WTC11 (cell line): ENCODE measurements at regions not wholly inside any gene's neighbourhood (a gene's known extent, or its start where the extent isn't known, plus 50 kb on each side); places are given as distances from the start of the nearest gene placed in this dataset.

Experiments used
- ATAC-seq: fragments of 200-7000 bp; cut with Tn5 transposase; 2 replicates; pipeline ENCODE4 v1.10.0; 2021; ENCODE audit warnings: mild to moderate bottlenecking, moderate library complexity
- CTCF ChIA-PET: fragments of 300-600 bp; sonication (Branson Sonifier 250); formaldehyde crosslinking; loops from one replicate; lab custom pipeline; 2021; ENCODE audit warnings: antibody characterized with exemption; lab: Charles Lee
- POLR2A ChIA-PET: fragments of 350-600 bp; sonication (Branson Sonifier 250); formaldehyde crosslinking; loops from one replicate; lab custom pipeline; 2021; ENCODE audit warnings: antibody characterized with exemption; lab: Charles Lee
- DNase-seq: peaks from one replicate; pipeline ENCODE4 v3.0.0; 2021; ENCODE audit warnings: low spot score
- H3K27ac Mint-ChIP-seq: 2 replicates; pipeline ENCODE4 v1.8.0; 2021; ENCODE audit warnings: mixed read lengths
- H3K27me3 Mint-ChIP-seq: 2 replicates; pipeline ENCODE4 v1.8.0; 2021; ENCODE audit warnings: low read depth, mild to moderate bottlenecking, moderate library complexity, mixed read lengths
- H3K36me3 Mint-ChIP-seq: 2 replicates; pipeline ENCODE4 v1.8.0; 2021; ENCODE audit warnings: mixed read lengths
- H3K4me1 Mint-ChIP-seq: 2 replicates; pipeline ENCODE4 v1.8.0; 2022; ENCODE audit warnings: mixed read lengths
- H3K4me3 Mint-ChIP-seq: 2 replicates; pipeline ENCODE4 v1.8.0; 2021; ENCODE audit warnings: mild to moderate bottlenecking, moderate library complexity, mixed read lengths
- H3K9me3 Mint-ChIP-seq: 2 replicates; pipeline ENCODE4 v1.8.0; 2021; ENCODE audit warnings: mixed read lengths
- ARID4B ChIP-seq: sonication (generic); formaldehyde crosslinking; IDR thresholded peaks from 2 replicates; pipeline ENCODE4 v1.8.0; 2023; ENCODE audit warnings: missing genetic modification reagents, mild to moderate bottlenecking, borderline replicate concordance
- CREB1 ChIP-seq: sonication (generic); formaldehyde crosslinking; IDR thresholded peaks from 2 replicates; pipeline ENCODE4 v1.8.0; 2023; ENCODE audit warnings: mild to moderate bottlenecking, missing genetic modification reagents
- CTCF ChIP-seq: fragments of 200-600 bp; IDR thresholded peaks from 2 replicates; pipeline ENCODE4 v1.8.0; 2022; ENCODE audit warnings: antibody characterized with exemption
- ERG ChIP-seq: fragments of 250-450 bp; sonication (Bioruptor Pico); IDR thresholded peaks from 2 replicates; pipeline ENCODE4 v1.8.0; 2021; ENCODE audit warnings: mild to moderate bottlenecking
- ETV6 ChIP-seq: sonication (generic); formaldehyde crosslinking; IDR thresholded peaks from 2 replicates; pipeline ENCODE4 v1.8.1; 2022; ENCODE audit warnings: mild to moderate bottlenecking, missing genetic modification reagents
- GTF2I ChIP-seq: fragments of 250-450 bp; sonication (Bioruptor Pico); conservative IDR thresholded peaks from 2 replicates; pipeline ENCODE4 v1.4.0; 2021; ENCODE audit warnings: mild to moderate bottlenecking
- JUN ChIP-seq: sonication (generic); formaldehyde crosslinking; IDR thresholded peaks from 2 replicates; pipeline ENCODE4 v1.8.0; 2023; ENCODE audit warnings: mild to moderate bottlenecking, missing genetic modification reagents
- KAT7 ChIP-seq: sonication (generic); formaldehyde crosslinking; IDR thresholded peaks from 2 replicates; pipeline ENCODE4 v1.8.1; 2023; ENCODE audit warnings: missing genetic modification reagents, mild to moderate bottlenecking, borderline replicate concordance
- MXD4 ChIP-seq: fragments of 250-450 bp; sonication (Bioruptor Pico); IDR thresholded peaks from 2 replicates; pipeline ENCODE4 v1.8.0; 2021; ENCODE audit warnings: mild to moderate bottlenecking, moderate library complexity, borderline replicate concordance
- MYBL2 ChIP-seq: sonication (generic); formaldehyde crosslinking; IDR thresholded peaks from 2 replicates; pipeline ENCODE4 v1.8.1; 2023; ENCODE audit warnings: mild to moderate bottlenecking, moderate library complexity, missing genetic modification reagents
- NFE2L1 ChIP-seq: sonication (generic); formaldehyde crosslinking; IDR thresholded peaks from 2 replicates; pipeline ENCODE4 v1.8.1; 2023; ENCODE audit warnings: missing genetic modification reagents
- PRDM15 ChIP-seq: sonication (generic); formaldehyde crosslinking; IDR thresholded peaks from 2 replicates; pipeline ENCODE4 v1.8.0; 2022; ENCODE audit warnings: missing genetic modification reagents
- PREB ChIP-seq: sonication (generic); formaldehyde crosslinking; IDR thresholded peaks from 2 replicates; pipeline ENCODE4 v1.8.1; 2022; ENCODE audit warnings: mild to moderate bottlenecking, missing genetic modification reagents, moderate library complexity, borderline replicate concordance
- ZNF416 ChIP-seq: fragments of 250-450 bp; sonication (Bioruptor Pico); IDR thresholded peaks from 2 replicates; pipeline ENCODE4 v1.9.0; 2021; ENCODE audit warnings: mild to moderate bottlenecking, inconsistent platforms
- ZNF512 ChIP-seq: sonication (generic); formaldehyde crosslinking; IDR thresholded peaks from 2 replicates; pipeline ENCODE4 v1.8.1; 2022; ENCODE audit warnings: missing genetic modification reagents, borderline replicate concordance
- ZSCAN18 ChIP-seq: fragments of 250-450 bp; sonication (Bioruptor Pico); IDR thresholded peaks from 2 replicates; pipeline ENCODE4 v2.1.2; 2022; ENCODE audit warnings: mild to moderate bottlenecking, moderate library complexity

- TF ChIP-seq PRDM15 (CRISPR knock-in tag) (no peak), PREB (CRISPR knock-in tag) (no peak), MXD4 (no peak)
These were observed 52.5 kb upstream of the FST start (continued) for GRCh38 chr5:53427965-53428364.

- ATAC-seq (no peak; the same call in 1 of the 2 replicates), DNase-seq (no peak)
- ChIA-PET POLR2A (no interaction called here), CTCF (interaction anchor here (1.6 kb wide), 1 partner anchor 11 kb away, joined by 5 read pairs; no protein-coding TSS in a partner anchor)
- Mint-ChIP-seq H3K4me1 (peaks cover 27% of the 10 kb centered on the region), H3K36me3 (no peaks in the 10 kb centered on the region), H3K9me3 (peaks cover 6% of the 10 kb centered on the region; the same call in 1 of the 2 replicates), H3K27me3 (no peaks in the 10 kb centered on the region), H3K27ac (no peak overlapping the region)
- TF ChIP-seq NFE2L1 (CRISPR knock-in tag) (0 out of 2 replicates have a peak, but pooled peaks have one; percentile 32), GTF2I (CRISPR knock-in tag) (no peak)
- TF ChIP-seq, all 79 proteins: peak for 1
- H3K4me3 Mint-ChIP-seq: no peak overlapping the region
These were observed 50.7 kb upstream of the FST start for GRCh38 chr5:53429706-53430105.

- CTCF ChIA-PET: interaction anchor here (0.5 to 2.1 kb wide), 10 partner anchors 12 to 1513 kb away, joined by 3 to 8 read pairs (median 4); no protein-coding TSS in a partner anchor
- no peak for DNase-seq
- no peak overlapping the region for H3K27ac Mint-ChIP-seq
- no peak overlapping the region for H3K4me3 Mint-ChIP-seq
- H3K9me3 Mint-ChIP-seq: peaks cover 6% of the 10 kb centered on the region; the same call in 1 of the 2 replicates
- no peak for TF ChIP-seq ZNF512 (CRISPR knock-in tag)
- no peak for TF ChIP-seq KAT7 (CRISPR knock-in tag)
- TF ChIP-seq CREB1 (CRISPR knock-in tag): no peak
- no peak for TF ChIP-seq ETV6 (CRISPR knock-in tag)
- TF ChIP-seq ZNF416 (CRISPR knock-in tag): no peak
- no peak for TF ChIP-seq ZSCAN18
- no peak for TF ChIP-seq ERG (CRISPR knock-in tag)
- TF ChIP-seq ARID4B (CRISPR knock-in tag): no peak
- TF ChIP-seq JUN (CRISPR knock-in tag): no peak
- no peak for TF ChIP-seq MYBL2 (CRISPR knock-in tag)
- TF ChIP-seq CTCF: no peak
- TF ChIP-seq, all 79 proteins: peak for 0
- ATAC-seq: no peak
- H3K4me1 Mint-ChIP-seq: peaks cover 19% of the 10 kb centered on the region
- no peaks in the 10 kb centered on the region for H3K27me3 Mint-ChIP-seq
- no peaks in the 10 kb centered on the region for H3K36me3 Mint-ChIP-seq
- POLR2A ChIA-PET: interaction anchor here (0.7 kb wide), 1 partner anchor 779 kb away, joined by 3 read pairs; no protein-coding TSS in a partner anchor
These were observed 49.7 kb upstream of the FST start for GRCh38 chr5:53430618-53431252.
